ENCODE measurements at regions not wholly inside any gene's neighbourhood (a gene's known extent, or its start where the extent isn't known, plus 50 kb on each side); places are given as distances from the start of the nearest gene placed in this dataset.

- FAIRE-seq (no peak), DNase-seq (ENCODE audit: insufficient read length, low spot score) (no peak)
- TF ChIP-seq CTCF (IDR thresholded peaks at IDR 0.05; ENCODE audit: insufficient read depth, missing control alignments), result no peak
Measured at GRCh38 chr9:26262421-26263107, 584.3 kb upstream of the TUSC1 start.

GRCh38 chr9:26261503-26262330 is 583.5 kb upstream of the TUSC1 start:
- FAIRE-seq, result no peak
- TF ChIP-seq CTCF (IDR thresholded peaks at IDR 0.05; ENCODE audit: insufficient read depth, missing control alignments), result no peak
- DNase-seq (ENCODE audit: insufficient read length, low spot score), result no peak

GRCh38 chr9:26260238-26260637 is 582.0 kb upstream of the TUSC1 start:
- FAIRE-seq, result no peak
- no peak for TF ChIP-seq CTCF (IDR thresholded peaks at IDR 0.05; ENCODE audit: insufficient read depth, missing control alignments)
- DNase-seq (ENCODE audit: insufficient read length, low spot score), result no peak

GRCh38 chr9:26247861-26248260 is 569.6 kb upstream of the TUSC1 start:
- DNase-seq (ENCODE audit: insufficient read length, low spot score) (no peak), FAIRE-seq (no peak)
- TF ChIP-seq CTCF (IDR thresholded peaks at IDR 0.05; ENCODE audit: insufficient read depth, missing control alignments), result no peak

GRCh38 chr9:26244661-26245451 is 566.6 kb upstream of the TUSC1 start:
- TF ChIP-seq CTCF (IDR thresholded peaks at IDR 0.05; ENCODE audit: insufficient read depth, missing control alignments), result no peak
- DNase-seq (ENCODE audit: insufficient read length, low spot score) (no peak), FAIRE-seq (no peak)

- TF ChIP-seq CTCF (IDR thresholded peaks at IDR 0.05; ENCODE audit: insufficient read depth, missing control alignments), result no peak
- FAIRE-seq (no peak), DNase-seq (ENCODE audit: insufficient read length, low spot score) (no peak)
Measured at GRCh38 chr9:26243726-26244125, 565.5 kb upstream of the TUSC1 start.

All from D721Med (cell line).